CD4-positive, alpha-beta T cell (primary cell): ENCODE measurements at regions not wholly inside any gene's neighbourhood (a gene's known extent, or its start where the extent isn't known, plus 50 kb on each side); places are given as distances from the start of the nearest gene placed in this dataset.
"Not testable (repeated sequence)": the region's sequence is repeated elsewhere in the genome, so short reads cannot be mapped to it uniquely, and the experiment has no call there.

Experiments
- ATAC-seq: fragments of 200-7000 bp; cut with Tn5 transposase; one replicate; pipeline ENCODE4 v1.10.0; 2022; ENCODE audit warnings: mild to moderate bottlenecking; ENCODE audit not compliant: poor library complexity
- CTCF ChIA-PET: fragments of 350-600 bp; sonication (Branson Sonifier 250); formaldehyde crosslinking; loops from one replicate; lab custom pipeline; 2021; ENCODE audit warnings: antibody characterized with exemption, inconsistent platforms; lab: Charles Lee
- POLR2A ChIA-PET: fragments of 350-600 bp; sonication (Branson Sonifier 250); formaldehyde crosslinking; loops from one replicate; lab custom pipeline; 2021; ENCODE audit warnings: antibody characterized with exemption, inconsistent platforms; lab: Charles Lee
- DNase-seq, 14 experiments: peaks; one replicate each; pipeline ENCODE4 v3.0.0-alpha.2; 2013 to 2020; ENCODE audit warnings: mixed read lengths in 2 of 14
- H3K27ac ChIP-seq, 2 donors: one replicate each; pipeline versions ENCODE4 v1.5.1 to v1.7.0; 2013; ENCODE audit warnings: low read length in 2 of 2, low read depth in 1 of 2, mild to moderate bottlenecking in 1 of 2
- H3K27me3 ChIP-seq, 2 experiments: 1 replicate in 1 of 2; 2 replicates in 1 of 2; pipeline versions ENCODE4 v1.6.1 to v1.7.0; 2013; ENCODE audit warnings: low read length in 2 of 2, control low read depth in 1 of 2, mild to moderate bottlenecking in 1 of 2, moderate library complexity in 1 of 2; ENCODE audit not compliant: insufficient read depth in 2 of 2, control insufficient read depth in 1 of 2
- H3K36me3 ChIP-seq: one replicate; pipeline ENCODE4 v1.6.1; 2013; ENCODE audit warnings: low read length, control low read depth; ENCODE audit not compliant: insufficient read depth
- H3K4me1 ChIP-seq: one replicate; pipeline ENCODE4 v1.6.1; 2013; ENCODE audit warnings: low read length, control low read depth; ENCODE audit not compliant: insufficient read depth
- H3K4me3 ChIP-seq: one replicate; pipeline ENCODE4 v1.5.1; 2013; ENCODE audit warnings: mild to moderate bottlenecking, low read length, moderate library complexity
- H3K9me3 ChIP-seq, 2 experiments: 1 replicate in 1 of 2; 2 replicates in 1 of 2; pipeline versions ENCODE4 v1.6.1 to v1.7.0; 2013; ENCODE audit warnings: low read length in 2 of 2, mild to moderate bottlenecking in 2 of 2, control low read depth in 1 of 2, moderate library complexity in 1 of 2; ENCODE audit not compliant: control insufficient read depth in 1 of 2, insufficient read depth in 1 of 2
- H3K27ac Mint-ChIP-seq: one replicate; pipeline ENCODE4 v1.8.0; 2020; ENCODE audit warnings: mixed read lengths
- H3K27me3 Mint-ChIP-seq: one replicate; pipeline ENCODE4 v1.8.0; 2021; ENCODE audit warnings: mixed read lengths
- H3K36me3 Mint-ChIP-seq: one replicate; pipeline ENCODE4 v1.8.0; 2021; ENCODE audit warnings: low read depth, mixed read lengths
- H3K4me1 Mint-ChIP-seq: one replicate; pipeline ENCODE4 v1.8.0; 2021; ENCODE audit warnings: low read depth, mixed read lengths
- H3K4me3 Mint-ChIP-seq: one replicate; pipeline ENCODE4 v1.8.0; 2020; ENCODE audit warnings: mild to moderate bottlenecking, mixed read lengths
- H3K9me3 Mint-ChIP-seq: one replicate; pipeline ENCODE4 v1.8.0; 2020; ENCODE audit warnings: mixed read lengths
- intact Hi-C, 2 experiments: fragments of 100-400 bp; cut with DNase I in 1 of 2; cut with micrococcal nuclease in 1 of 2; formaldehyde crosslinking; loops; one replicate each; pipeline versions ENCODE4 v1.15.1 to v1.9.0; 2023 to 2025; cut with DNase I, micrococcal nuclease
- TF ChIP-seq, protein P1 (sequence below): fragments of 200-600 bp; IDR thresholded peaks from one replicate; pipeline ENCODE4 v1.8.0; 2022; ENCODE audit warnings: antibody characterized with exemption, mild to moderate bottlenecking

GRCh38 chr3:186451371-186451770 lies 89.3 kb upstream of the DGKG start:
- CTCF ChIA-PET = no interaction called here
- Histone ChIP-seq H3K36me3 (no peaks in the 10 kb centered on the region), H3K27ac (no peak overlapping the region), H3K9me3 (no peaks in the 10 kb centered on the region), H3K4me1 (no peaks in the 10 kb centered on the region), H3K4me3 (no peak overlapping the region), H3K27me3 (no peaks in the 10 kb centered on the region)
- Mint-ChIP-seq H3K4me1 (no peaks in the 10 kb centered on the region), H3K36me3 (no peaks in the 10 kb centered on the region), H3K4me3 (no peak overlapping the region), H3K9me3 (no peaks in the 10 kb centered on the region), H3K27me3 (no peaks in the 10 kb centered on the region), H3K27ac (no peak overlapping the region)
- ATAC-seq = no peak
- TF ChIP-seq, protein P1, sequence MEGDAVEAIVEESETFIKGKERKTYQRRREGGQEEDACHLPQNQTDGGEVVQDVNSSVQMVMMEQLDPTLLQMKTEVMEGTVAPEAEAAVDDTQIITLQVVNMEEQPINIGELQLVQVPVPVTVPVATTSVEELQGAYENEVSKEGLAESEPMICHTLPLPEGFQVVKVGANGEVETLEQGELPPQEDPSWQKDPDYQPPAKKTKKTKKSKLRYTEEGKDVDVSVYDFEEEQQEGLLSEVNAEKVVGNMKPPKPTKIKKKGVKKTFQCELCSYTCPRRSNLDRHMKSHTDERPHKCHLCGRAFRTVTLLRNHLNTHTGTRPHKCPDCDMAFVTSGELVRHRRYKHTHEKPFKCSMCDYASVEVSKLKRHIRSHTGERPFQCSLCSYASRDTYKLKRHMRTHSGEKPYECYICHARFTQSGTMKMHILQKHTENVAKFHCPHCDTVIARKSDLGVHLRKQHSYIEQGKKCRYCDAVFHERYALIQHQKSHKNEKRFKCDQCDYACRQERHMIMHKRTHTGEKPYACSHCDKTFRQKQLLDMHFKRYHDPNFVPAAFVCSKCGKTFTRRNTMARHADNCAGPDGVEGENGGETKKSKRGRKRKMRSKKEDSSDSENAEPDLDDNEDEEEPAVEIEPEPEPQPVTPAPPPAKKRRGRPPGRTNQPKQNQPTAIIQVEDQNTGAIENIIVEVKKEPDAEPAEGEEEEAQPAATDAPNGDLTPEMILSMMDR = no peak
- intact Hi-C loops = no loop called here
- POLR2A ChIA-PET = interaction anchor here (1.6 kb wide), 1 partner anchor 67 kb away, joined by 3 read pairs; no protein-coding TSS in a partner anchor
- DNase-seq = no peak

DNA sequence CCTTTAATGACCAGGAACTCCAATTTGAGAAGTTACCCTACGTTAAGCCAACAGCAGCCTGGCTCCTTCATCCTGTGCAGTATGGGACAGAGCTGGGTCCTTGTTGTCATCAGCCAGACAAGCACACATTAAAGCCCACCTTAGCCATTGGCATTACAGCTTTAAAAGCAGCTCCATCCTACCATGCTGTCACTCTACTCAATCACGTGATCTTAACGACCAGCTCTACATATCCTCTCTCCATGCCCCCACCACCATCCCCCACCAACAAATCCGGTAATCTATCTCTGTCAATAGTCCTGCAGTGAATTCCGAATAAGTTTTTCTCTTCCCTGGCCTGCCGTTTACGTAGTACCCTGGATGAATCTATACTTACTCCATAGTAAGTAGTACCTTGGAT lies 82.9 kb upstream of the DGKG start:
- H3K27me3 ChIP-seq = no peaks in the 10 kb centered on the region
- Mint-ChIP-seq H3K4me1 (no peaks in the 10 kb centered on the region), H3K9me3 (no peaks in the 10 kb centered on the region), H3K4me3 (no peak overlapping the region), H3K36me3 (no peaks in the 10 kb centered on the region), H3K27me3 (no peaks in the 10 kb centered on the region), H3K27ac (no peak overlapping the region)
- no peak for ATAC-seq
- no peaks in the 10 kb centered on the region for H3K4me1 ChIP-seq
- TF ChIP-seq, protein P1 = no peak
- no peak overlapping the region for H3K4me3 ChIP-seq
- POLR2A ChIA-PET = no interaction called here
- DNase-seq = no peak
- no peaks in the 10 kb centered on the region for H3K36me3 ChIP-seq
- intact Hi-C loops = no loop called here
- no peaks in the 10 kb centered on the region for H3K9me3 ChIP-seq
- no peak overlapping the region for H3K27ac ChIP-seq
- CTCF ChIA-PET = no interaction called here

DNA sequence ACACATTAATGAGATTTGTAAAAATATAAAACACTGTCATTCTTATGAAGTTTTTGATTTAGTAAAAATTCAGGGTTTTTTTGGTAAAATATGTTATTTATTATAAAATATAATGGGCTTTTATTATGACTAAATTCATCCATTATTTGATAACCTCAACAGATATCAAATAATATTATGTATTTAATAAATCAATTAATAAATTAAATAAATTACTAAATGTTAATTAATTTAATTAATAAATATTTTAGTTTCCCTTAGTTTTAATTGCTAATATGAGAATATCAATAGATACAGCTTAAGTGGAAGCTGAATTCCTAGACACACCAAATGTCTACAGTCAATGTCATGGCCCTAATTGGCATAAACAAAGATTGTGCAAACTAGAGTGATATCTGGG lies 82.3 kb upstream of the DGKG start:
- H3K9me3 ChIP-seq = no peaks in the 10 kb centered on the region
- ChIA-PET POLR2A (no interaction called here), CTCF (no interaction called here)
- H3K36me3 Mint-ChIP-seq = no peaks in the 10 kb centered on the region
- no peak overlapping the region for H3K4me3 ChIP-seq
- ATAC-seq = no peak
- TF ChIP-seq, protein P1 = no peak
- H3K4me1 ChIP-seq = no peaks in the 10 kb centered on the region
- H3K27me3 ChIP-seq = no peaks in the 10 kb centered on the region
- H3K27ac Mint-ChIP-seq = no peak overlapping the region
- no peak for DNase-seq
- no peaks in the 10 kb centered on the region for H3K36me3 ChIP-seq
- no peaks in the 10 kb centered on the region for H3K4me1 Mint-ChIP-seq
- no peaks in the 10 kb centered on the region for H3K27me3 Mint-ChIP-seq
- no peaks in the 10 kb centered on the region for H3K9me3 Mint-ChIP-seq
- H3K27ac ChIP-seq = no peak overlapping the region
- intact Hi-C loops = no loop called here
- H3K4me3 Mint-ChIP-seq = no peak overlapping the region

DNA sequence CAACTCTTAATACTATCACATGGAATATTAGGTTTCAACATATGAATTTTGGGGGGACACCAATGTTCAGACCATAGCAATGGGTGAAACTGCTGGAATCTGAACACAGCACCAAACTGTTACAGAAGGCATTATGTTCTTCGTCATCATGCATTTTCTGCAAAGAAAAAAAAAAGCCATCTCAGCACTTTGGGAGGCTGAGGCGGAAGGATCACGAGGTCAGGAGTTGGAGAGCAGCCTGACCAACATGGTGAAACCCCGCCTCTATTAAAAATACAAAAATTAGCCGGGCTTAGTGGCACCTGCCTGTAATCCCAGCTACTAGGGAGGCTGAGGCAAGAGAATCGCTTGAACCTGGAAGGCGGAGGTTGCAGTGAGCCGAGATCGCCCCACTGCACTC lies 80.9 kb upstream of the DGKG start:
- H3K4me1 Mint-ChIP-seq, H3K27ac ChIP-seq, H3K27ac Mint-ChIP-seq, intact Hi-C loops, H3K4me3 Mint-ChIP-seq, H3K9me3 Mint-ChIP-seq, H3K27me3 Mint-ChIP-seq, H3K36me3 Mint-ChIP-seq, H3K27me3 ChIP-seq, ATAC-seq, DNase-seq, H3K36me3 ChIP-seq, CTCF ChIA-PET, H3K4me3 ChIP-seq, H3K9me3 ChIP-seq, POLR2A ChIA-PET, H3K4me1 ChIP-seq: not testable (repeated sequence)
